HG03558 (cell line): ENCODE measurements at regions not wholly inside any gene's neighbourhood (a gene's known extent, or its start where the extent isn't known, plus 50 kb on each side); places are given as distances from the start of the nearest gene placed in this dataset.

Experiments used
- ATAC-seq: cut with Tn5 transposase; IDR thresholded peaks from one replicate; pipeline ENCODE4 v1.9.1; 2021; ENCODE audit warnings: moderate number of reproducible peaks; ENCODE audit not compliant: unreplicated experiment; ENCODE audit errors: extremely low read depth

DNA sequence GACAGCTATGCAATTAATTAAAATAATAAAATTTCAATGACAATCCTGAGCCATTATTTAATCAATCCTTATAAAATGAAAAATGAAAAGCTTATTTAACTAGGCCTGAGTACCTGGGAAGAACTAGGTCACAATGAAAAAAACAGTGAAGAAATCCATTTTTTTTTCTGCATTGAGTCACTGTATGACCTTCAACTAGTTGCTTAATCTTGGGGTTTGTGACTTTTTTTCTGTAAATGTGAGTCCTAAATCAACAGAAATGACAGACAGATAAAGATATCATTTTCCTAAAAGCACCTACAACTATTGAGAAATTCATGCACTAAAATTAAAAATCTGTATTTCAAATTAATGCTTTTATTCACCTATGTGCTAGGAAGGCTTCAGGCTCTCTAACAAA lies 96.8 kb downstream of the TMEM26 start:
- ATAC-seq, result no peak

DNA sequence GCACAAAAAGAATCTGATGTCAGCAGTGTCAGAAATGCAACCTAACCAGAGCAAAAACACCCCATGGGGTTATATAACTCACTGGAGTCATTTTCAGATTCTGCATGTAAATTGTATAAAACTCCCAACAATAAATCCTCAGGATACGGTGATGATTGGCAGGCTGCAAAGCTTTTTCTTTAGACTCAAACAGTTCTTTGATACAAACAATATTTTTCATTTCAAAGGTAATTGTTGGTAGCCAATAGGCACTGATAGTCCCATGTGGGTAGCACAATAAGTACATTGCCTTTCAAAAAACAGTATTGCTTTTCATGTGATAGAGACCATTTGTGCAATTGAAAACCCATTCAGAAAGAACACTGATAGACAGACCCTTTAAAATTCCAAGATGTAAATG lies 98.0 kb downstream of the TMEM26 start:
- ATAC-seq, result no peak

DNA sequence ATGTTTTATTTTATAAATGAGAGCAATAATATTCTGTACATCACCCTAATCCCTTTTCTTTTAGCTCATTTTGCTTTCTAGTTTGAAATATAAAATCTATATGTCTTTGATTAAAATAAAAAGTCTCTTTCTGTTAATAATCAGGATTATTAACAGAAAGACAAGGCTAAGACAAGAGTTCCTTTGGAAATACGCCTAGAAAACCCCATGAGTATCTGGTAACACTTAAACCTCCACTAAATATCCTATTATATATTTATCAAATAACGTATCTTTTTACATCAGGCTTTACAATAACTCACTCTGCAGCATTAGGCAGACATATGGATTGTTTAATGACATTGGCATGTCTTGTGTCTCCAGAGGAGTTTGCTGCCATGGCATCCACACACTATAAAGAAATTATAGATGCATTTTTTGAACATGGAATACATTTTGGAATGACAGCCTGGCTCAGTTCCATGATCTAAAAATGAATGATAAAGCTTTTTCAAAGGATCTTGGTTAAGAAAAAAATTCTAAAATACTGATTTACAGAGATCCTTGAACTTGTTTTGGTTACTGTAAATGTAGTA lies 98.7 kb downstream of the TMEM26 start:
- ATAC-seq, result no peak

DNA sequence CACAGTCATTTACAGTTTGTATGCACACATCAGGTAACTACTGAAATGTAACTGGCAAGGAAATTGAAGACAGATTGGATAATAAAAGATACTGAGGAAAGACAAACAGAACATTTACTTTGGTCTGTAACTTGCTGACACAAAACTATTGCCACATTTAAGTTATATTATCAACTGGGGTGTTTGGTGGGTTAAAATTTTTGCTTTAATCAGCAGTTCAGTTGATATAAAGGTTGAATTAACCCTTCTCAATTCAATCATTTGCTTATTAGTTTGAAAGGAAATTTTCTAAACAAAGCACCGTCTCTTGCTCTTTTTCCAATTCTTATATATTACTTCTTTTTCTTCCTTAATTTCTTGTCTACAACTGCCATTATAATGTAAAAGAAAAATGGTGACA lies 102.4 kb downstream of the TMEM26 start:
- ATAC-seq, result no peak

DNA sequence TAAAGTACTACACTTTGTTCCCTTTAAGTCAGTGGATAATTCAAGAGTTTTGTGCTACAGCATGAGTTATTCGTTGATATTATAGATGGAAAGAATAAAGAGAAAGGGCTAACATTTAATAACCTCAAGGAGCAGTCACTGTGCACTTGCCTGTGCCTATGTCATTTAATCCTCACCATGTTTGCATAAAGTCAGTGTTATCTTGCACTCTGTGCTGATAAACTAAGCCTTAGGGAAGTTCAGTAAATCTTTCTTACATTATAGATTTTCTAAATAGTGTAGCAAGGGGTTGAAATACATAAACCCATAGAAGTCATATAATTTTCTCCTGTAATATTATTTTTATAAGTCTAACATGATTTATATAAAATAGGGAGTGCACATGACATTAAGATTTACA lies 103.1 kb downstream of the TMEM26 start:
- ATAC-seq, result no peak

DNA sequence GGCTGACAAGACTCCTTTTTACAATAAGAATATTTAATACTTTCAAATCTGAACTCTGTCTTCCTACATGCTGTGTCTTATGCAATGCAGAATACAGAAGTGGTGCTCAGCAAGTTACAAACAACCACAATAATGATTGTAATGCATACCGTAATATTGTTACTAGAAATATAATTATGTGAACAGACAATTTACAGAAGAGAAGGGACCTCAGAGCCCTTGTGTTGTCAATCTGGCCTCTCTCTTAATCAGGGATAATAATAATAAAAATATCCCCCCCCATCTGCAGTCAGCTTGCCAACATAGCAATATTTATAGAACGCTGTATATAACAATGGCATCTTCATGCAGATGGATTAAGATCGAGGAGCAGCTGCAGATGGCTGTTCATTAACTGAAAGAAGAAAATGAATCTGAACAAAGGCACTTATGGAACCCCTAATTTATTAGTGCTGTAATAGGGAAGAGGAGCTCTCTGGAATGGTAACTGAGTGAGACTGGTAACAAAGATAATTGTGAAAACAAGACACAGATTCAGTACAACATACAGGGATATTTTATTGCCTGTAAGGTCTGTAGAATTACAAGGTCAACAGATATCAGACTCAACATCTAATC lies 106.3 kb downstream of the TMEM26 start:
- no peak for ATAC-seq

DNA sequence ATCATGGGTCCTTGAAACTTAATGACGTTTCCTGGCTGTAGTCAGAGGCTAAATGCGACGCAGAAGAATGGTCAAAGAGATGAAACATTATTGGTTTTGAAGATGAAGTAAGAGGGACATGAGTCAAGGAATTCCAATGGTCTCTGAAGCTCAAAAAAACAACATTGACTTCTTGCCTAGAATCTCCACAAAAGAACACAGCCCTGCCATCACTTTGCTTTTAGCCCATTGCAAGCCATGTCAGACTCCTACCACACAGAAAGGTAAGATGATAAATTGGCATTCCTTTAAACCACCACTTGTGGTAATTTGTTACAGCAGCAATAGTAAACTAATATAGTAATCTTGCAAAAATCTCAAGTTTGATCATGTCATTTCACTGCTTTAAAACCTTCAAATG lies 109.4 kb downstream of the TMEM26 start:
- no peak for ATAC-seq

DNA sequence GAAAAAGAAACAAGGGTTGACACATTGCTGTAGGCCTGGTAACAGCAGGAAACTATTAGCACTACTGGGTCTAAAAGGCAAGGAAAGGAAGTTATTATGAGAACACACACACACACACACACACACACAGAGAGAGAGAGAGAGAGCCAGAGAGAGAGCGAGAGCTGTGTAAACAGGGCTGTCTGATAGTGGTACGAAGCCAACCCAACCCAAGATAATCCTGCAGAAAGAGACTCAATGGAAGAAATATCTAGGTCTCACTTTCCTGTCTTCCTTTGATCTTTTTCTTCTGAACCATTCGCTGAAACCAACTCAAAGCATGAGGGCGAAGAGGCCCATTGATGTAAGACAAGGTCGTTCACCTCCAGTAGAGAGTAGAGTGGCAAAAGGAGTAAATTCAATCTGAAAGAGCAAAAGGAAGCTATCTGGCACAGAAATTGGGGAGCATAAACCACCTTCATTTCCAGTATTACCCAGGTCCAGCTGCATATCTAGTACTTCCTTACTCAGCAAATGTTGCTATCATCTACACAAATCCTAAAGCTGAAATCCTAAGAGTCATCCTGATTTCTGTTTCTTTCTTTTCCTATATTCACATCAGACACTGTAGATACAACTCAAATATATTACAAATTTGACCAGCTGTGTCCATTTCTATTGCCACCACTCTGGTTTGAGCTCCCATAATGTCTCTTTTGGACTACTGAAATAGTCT lies 110.2 kb downstream of the TMEM26 start:
- ATAC-seq, result no peak

DNA sequence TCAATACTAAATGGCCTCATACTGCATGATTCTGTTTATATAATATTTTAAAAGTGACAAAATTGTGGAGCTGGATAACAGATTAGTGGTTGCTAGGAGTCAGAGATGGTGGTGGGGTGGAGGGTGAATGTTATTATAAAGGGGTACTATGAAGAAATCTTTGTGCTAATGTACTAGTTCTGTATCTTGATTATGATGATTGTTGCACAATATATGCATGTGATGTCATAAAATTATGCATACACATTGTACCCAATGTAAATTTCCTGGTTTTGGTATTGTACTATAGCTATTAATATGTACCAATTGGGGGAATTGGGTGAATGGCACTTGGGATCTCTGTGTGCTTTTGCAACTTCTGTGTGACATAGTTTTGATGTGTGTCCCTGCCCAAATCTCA lies 112.2 kb downstream of the TMEM26 start:
- ATAC-seq, result no peak

DNA sequence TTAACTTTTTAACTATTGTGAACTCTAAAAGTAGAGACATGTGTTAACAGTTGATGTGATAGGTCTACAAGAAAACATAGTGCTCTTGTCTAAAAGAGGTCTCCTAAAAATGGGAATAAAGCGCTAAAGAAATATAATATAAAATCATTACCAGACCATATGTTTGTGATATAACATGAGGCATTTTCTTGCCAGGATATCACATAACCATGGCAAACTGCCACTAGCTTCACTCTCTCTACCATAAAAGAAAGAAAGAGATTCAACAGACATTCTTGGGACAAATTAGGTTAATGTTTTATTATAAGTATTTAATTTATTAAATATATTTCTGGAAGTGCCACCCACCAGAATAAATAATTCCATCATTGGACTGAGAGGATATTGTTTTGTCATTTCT lies 115.0 kb downstream of the TMEM26 start:
- ATAC-seq, result no peak

DNA sequence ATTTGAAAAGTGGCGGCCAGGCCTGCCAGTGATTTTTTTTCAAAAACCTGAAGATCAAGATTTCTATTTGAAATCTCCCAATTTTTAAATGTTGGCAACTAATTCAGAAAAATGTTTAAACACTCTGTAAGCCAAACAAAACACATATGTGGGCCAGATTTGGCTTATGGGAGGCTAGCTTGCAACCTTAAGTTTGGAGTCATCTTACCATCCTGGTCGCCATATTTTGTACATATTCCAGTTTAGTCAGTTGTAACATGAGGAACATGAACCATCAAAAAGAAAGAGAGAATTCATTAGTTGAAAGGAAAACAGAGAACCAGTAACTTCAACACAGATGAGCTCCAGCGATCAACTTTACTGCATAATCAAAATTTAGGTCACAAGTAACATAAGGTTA lies 115.4 kb downstream of the TMEM26 start:
- ATAC-seq, result no peak

DNA sequence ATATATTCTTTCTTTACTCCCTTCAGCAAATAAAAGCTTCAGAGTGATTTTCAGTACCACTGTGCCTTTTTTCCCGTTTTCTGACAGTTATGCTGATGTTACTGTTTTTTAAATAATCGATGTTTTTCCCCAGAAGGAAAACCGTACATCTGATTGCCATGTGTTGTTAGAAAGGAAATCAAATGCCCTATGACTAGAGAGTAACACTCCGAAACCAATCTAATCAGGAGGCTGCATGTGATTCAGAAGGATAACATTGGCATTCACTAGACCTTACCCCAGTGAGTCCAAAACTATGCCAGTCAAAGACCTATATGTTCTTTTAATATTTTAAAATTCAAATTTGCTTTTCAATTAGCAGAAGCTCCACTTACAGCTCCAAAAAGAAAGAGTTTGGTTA lies 116.3 kb downstream of the TMEM26 start:
- ATAC-seq, result no peak

DNA sequence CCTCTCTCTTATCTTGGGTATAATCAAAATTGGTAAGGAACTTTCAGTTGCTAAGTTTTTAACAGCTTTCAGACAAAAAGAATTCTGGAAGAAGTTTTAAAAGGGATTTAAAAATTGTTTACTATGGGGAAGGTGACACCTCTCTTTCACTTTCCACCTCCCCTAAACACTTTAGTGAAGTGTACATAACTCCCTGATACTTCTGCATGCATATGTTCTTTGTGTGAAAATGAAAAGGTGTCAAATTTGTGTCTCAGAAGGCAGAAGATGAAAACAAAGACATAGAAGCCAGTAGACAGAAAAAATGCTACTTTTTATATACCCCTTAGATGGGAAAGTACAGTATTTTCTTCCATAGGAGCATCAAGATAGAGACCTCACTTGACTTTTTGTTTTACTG lies 117.8 kb downstream of the TMEM26 start:
- no peak for ATAC-seq

DNA sequence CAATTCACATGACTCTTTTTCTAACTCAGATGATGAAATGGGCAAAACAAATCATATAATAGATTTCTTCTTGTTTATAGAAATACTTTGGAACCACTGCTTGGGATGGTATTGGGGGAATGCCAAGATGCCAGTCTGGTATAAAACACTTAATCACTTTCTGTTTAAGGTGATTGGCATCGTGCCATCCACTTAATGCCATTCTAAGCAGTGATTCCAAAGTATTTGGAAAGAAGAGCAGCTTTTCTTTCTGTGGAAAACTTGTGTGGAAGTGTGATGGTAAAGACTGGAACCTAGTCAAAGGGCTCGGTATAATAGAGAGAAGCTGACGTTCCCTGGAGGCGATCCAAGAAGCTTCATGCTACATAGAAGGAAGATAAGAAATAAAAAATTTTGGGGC lies 120.6 kb downstream of the TMEM26 start:
- no peak for ATAC-seq

DNA sequence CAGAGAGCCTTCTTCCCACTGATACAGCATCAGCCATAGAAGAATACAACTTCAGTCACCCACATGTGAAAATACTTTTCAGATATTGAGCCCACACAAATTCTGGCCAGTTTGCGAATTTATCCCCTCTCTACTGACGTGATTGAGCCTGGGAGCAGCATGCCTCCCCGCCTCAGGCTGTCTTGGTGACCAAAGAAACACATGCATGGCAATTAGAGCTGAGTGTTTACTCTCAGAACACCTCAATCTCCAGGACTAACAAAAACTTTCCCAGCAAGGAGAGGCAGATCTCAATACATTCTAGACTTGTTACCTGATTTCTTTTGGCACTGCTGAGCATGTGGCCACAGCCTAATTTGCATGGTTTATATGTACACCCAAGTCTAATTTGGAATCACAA lies 122.5 kb downstream of the TMEM26 start:
- no peak for ATAC-seq

DNA sequence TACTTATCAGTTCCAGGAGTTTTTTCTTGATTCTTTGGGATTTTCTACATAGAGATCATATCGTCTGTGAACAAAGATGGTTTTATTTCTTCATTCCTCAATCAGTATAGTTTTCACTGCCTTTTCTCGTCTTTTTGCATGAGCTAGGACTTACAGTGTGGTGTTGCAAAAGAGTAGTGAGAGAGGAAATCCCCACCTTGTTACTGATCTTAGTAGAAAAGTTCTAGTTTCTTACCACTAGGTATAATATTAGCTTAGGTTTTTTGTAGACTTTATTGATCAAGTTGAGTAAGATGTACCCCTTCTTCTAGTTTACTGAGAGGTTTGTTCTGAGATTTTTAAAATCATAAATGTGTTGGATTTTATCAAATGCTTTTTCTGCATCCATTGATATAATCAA lies 123.3 kb downstream of the TMEM26 start:
- ATAC-seq, result peak; percentile 87

DNA sequence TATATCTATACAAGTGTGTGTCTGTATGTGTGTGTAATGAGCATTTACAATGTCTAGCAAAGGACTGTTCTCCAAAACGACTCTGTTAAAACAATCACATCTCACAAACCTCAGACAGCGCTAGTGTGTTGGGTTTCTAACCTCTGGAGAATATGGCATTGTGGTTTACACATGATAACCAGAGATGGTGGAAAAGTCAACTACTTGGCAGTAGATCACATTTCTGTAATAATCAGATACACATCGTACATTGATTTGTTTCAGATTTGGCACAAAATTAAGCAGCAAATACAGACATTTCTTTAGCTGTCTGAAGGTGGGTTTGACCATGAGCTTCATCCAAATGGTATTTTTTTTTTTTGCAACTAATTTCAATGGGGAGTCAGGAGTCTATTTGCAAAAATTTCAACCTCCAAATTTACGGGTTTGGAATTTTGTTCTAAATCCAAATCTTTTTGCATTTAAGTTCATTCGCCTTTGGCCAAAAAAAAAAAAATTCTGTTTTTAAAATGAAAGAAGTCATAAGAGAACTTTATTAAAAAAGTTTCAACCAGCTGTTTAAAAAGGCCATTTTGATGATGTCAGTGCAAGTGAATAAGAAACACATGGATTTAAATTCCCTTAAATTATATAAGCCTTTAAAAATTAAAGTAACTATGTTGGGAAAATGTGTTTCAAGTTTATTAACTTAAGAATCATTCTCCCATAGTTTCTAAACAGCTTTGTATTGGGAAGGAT lies 127.8 kb downstream of the TMEM26 start:
- no peak for ATAC-seq

DNA sequence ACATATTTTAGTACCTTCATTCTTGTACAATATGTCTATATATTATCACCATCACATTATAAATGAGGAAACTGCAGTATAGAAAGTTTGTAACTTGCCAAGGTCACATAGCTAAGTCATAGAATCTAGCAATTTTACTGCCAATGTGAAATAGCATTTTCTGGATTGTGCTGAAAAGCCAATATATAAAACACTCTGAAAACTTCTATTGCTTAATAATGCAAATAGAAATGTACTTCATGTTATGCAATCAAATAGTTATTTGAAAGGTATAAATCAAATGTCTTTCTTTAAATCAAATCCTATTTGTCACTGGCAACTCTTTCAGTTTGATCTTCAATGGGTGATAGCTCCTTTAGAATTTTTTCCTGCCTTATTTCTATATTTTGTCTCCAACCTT lies 129.5 kb downstream of the TMEM26 start:
- no peak for ATAC-seq

DNA sequence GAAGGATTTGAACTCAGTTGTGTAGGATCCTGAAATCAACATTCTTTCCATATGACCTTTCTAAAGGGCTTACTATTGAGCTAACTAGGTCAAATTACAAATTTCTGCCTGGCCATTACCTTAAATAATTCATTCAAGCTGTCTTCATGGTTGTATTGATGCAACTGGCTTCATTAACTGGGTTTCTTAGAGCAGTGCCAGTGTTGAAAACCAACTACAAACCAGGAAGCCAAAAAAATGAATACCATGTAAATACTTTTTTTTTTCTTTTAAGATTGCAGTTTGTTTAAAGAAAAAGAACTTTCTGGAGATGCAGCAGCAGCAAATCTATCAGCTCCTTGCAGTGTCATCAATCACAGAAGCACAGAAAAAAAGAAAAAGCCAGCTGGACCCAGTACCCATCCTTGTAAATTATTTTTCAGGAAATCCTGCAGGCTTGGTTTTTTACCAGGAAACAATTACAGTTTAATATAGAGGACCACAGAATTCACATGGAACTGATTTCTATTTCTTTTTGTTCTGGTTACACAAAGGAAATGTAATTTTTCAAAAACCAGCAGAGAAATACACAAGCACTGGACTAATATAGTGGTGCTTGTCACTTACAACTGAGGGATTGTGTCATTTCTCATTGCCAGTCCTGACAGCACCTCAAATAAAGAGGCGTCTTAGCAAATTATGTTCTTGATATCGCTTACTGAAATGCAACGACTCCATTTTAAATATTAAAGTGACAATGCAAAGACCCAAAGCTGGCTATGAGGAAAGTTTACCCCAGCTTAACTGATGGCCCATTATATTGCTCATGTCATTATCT lies 131.9 kb downstream of the TMEM26 start:
- no peak for ATAC-seq

DNA sequence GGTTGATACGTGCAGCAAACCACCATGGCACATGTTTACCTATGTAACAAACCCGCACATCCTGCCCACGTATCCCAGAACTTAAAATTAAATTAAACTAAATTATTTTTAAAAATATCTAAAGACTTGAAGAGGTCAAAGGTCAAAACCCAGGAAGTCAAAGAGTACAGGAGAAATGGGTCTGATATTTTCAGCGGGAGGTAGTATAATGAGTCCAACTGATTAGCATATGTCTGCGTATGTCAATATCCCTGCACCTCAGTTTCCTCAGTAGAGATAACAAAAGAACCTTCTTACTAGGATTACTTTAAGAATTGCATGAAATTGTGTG lies 133.0 kb downstream of the TMEM26 start:
- ATAC-seq, result no peak
